ENCODE measurements at regions not wholly inside any gene's neighbourhood (a gene's known extent, or its start where the extent isn't known, plus 50 kb on each side); places are given as distances from the start of the nearest gene placed in this dataset.

DNA sequence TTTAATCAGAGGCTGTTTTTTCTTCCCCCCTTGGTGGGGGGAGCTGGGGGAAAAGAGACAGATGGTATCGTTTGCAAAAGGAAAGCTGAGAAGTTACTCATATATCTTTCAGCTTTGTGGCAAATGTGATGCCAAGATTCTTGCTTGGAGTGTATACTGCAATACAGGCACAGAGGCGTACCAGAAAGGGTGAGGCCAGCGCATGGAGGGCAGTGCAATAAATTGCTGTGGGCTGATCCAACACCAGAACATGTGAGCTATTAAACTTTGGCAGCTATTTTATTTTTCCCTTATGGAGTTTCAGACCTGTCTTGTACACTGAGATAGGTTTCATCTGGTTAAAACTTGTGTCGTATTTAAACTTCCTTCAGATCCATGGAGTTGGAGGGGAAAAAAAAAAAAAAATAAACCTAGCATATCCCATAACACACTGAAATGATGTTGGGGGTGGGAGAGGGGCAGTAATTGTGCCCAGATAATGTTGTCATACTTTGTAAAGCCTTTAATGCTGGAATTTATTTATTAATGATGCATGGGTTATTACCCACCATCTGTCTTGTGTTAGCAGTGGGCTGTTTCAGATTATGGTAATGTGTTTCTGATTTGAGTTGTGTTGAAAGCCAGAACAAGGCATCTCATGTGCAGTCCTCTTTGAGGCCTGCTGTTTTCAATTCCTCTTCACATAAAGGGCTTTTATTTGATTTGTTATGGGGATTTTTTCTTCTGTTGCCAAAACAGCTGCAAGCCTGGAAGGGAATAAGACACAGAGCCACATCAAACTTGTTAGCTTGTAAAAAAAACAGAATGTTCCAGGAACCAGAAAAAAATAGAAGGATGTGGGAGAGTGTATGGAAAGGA is 891.3 kb downstream of the TLE1 start:
- TF ChIP-seq, protein P1, sequence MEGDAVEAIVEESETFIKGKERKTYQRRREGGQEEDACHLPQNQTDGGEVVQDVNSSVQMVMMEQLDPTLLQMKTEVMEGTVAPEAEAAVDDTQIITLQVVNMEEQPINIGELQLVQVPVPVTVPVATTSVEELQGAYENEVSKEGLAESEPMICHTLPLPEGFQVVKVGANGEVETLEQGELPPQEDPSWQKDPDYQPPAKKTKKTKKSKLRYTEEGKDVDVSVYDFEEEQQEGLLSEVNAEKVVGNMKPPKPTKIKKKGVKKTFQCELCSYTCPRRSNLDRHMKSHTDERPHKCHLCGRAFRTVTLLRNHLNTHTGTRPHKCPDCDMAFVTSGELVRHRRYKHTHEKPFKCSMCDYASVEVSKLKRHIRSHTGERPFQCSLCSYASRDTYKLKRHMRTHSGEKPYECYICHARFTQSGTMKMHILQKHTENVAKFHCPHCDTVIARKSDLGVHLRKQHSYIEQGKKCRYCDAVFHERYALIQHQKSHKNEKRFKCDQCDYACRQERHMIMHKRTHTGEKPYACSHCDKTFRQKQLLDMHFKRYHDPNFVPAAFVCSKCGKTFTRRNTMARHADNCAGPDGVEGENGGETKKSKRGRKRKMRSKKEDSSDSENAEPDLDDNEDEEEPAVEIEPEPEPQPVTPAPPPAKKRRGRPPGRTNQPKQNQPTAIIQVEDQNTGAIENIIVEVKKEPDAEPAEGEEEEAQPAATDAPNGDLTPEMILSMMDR (IDR thresholded peaks at IDR 0.05 in 4 of 5, conservative IDR thresholded peaks at IDR 0.05 in 1 of 5): no peak
- no peak for TF ChIP-seq POLR2A (IDR thresholded peaks at IDR 0.05)
